ENCODE measurements at regions not wholly inside any gene's neighbourhood (a gene's known extent, or its start where the extent isn't known, plus 50 kb on each side); places are given as distances from the start of the nearest gene placed in this dataset.

DNA sequence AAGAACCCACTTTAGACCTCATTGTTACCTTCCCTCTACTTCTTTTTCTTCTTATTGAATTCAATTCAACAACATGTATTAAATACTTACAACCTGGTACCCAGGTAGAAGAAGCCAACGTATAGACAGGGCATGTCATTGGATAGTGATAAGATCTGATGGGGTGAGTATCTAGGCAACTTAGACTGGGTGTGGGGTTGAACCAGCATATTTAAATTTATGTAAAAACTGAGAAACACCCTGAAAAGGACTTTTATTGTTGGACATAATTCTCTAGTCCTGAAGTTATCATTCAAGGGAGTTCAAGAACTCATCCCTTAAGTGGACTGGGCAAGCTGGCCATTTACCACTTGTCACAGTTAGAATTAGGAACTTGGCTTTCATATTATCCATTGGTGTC, 139.2 kb downstream of the ZIC5 start:
- TF ChIP-seq MAX (IDR thresholded peaks at IDR 0.05; ENCODE audit: low read depth, low read length) (no peak), MYC (IDR thresholded peaks at IDR 0.05; ENCODE audit: low read depth, low read length) (no peak), POLR2A (IDR thresholded peaks at IDR 0.05; ENCODE audit: extremely low read depth, insufficient read length) (no peak), CTCF (IDR thresholded peaks at IDR 0.05; ENCODE audit: low read depth, low read length) (no peak)
- no peak overlapping the region for H3K4me3 ChIP-seq (ENCODE audit: low read depth, low read length)
- no peak for DNase-seq (ENCODE audit: low read depth)

GRCh38 chr13:99830931-99831330, 140.6 kb downstream of the ZIC5 start:
- H3K4me3 ChIP-seq (ENCODE audit: low read depth, low read length): no peak overlapping the region
- DNase-seq (ENCODE audit: low read depth): no peak
- TF ChIP-seq MYC (IDR thresholded peaks at IDR 0.05; ENCODE audit: low read depth, low read length): no peak
- no peak for TF ChIP-seq POLR2A (IDR thresholded peaks at IDR 0.05; ENCODE audit: extremely low read depth, insufficient read length)
- TF ChIP-seq CTCF (IDR thresholded peaks at IDR 0.05; ENCODE audit: low read depth, low read length): no peak
- TF ChIP-seq MAX (IDR thresholded peaks at IDR 0.05; ENCODE audit: low read depth, low read length): no peak

- H3K4me3 ChIP-seq (ENCODE audit: low read depth, low read length): no peak overlapping the region
- no peak for DNase-seq (ENCODE audit: low read depth)
- TF ChIP-seq MAX (IDR thresholded peaks at IDR 0.05; ENCODE audit: low read depth, low read length) (no peak), CTCF (IDR thresholded peaks at IDR 0.05; ENCODE audit: low read depth, low read length) (no peak), MYC (IDR thresholded peaks at IDR 0.05; ENCODE audit: low read depth, low read length) (no peak), POLR2A (IDR thresholded peaks at IDR 0.05; ENCODE audit: extremely low read depth, insufficient read length) (no peak)
These were observed 141.9 kb downstream of the ZIC5 start for GRCh38 chr13:99829593-99830239.

GRCh38 chr13:99829161-99829560, 142.4 kb downstream of the ZIC5 start:
- no peak overlapping the region for H3K4me3 ChIP-seq (ENCODE audit: low read depth, low read length)
- DNase-seq (ENCODE audit: low read depth): no peak
- TF ChIP-seq CTCF (IDR thresholded peaks at IDR 0.05; ENCODE audit: low read depth, low read length) (no peak), POLR2A (IDR thresholded peaks at IDR 0.05; ENCODE audit: extremely low read depth, insufficient read length) (no peak), MYC (IDR thresholded peaks at IDR 0.05; ENCODE audit: low read depth, low read length) (no peak), MAX (IDR thresholded peaks at IDR 0.05; ENCODE audit: low read depth, low read length) (no peak)

- no peak overlapping the region for H3K4me3 ChIP-seq (ENCODE audit: low read depth, low read length)
- DNase-seq (ENCODE audit: low read depth): no peak
- TF ChIP-seq POLR2A (IDR thresholded peaks at IDR 0.05; ENCODE audit: extremely low read depth, insufficient read length) (no peak), CTCF (IDR thresholded peaks at IDR 0.05; ENCODE audit: low read depth, low read length) (no peak), MAX (IDR thresholded peaks at IDR 0.05; ENCODE audit: low read depth, low read length) (no peak), MYC (IDR thresholded peaks at IDR 0.05; ENCODE audit: low read depth, low read length) (no peak)
These were observed 142.8 kb downstream of the ZIC5 start for GRCh38 chr13:99828735-99829134.
